Keratinocyte (primary cell): ENCODE measurements at regions not wholly inside any gene's neighbourhood (a gene's known extent, or its start where the extent isn't known, plus 50 kb on each side); places are given as distances from the start of the nearest gene placed in this dataset.
A peak's percentile ranks its signal among the peaks of the same experiment; 100 is the strongest.

Experiments
- DNase-seq: peaks from one replicate; pipeline ENCODE4 v3.0.0-alpha.2; 2011; ENCODE audit warnings: low read depth, missing footprints, low spot score
- FAIRE-seq: peaks from 2 replicates; lab custom pipeline; 2011; peaks lifted over from hg19 to GRCh38; lab: Jason Lieb, UNC
- H2AFZ ChIP-seq: 2 replicates; pipeline ENCODE4 v1.6.0; 2012; ENCODE audit warnings: low read length, control low read depth, inconsistent platforms; ENCODE audit not compliant: control insufficient read depth
- H3K27ac ChIP-seq: 2 replicates; pipeline ENCODE4 v1.5.1; 2011; ENCODE audit warnings: low read length; ENCODE audit not compliant: control insufficient read depth, insufficient read depth
- H3K27me3 ChIP-seq: 3 replicates; pipeline ENCODE4 v1.6.0; 2011; ENCODE audit warnings: low read length; ENCODE audit not compliant: control insufficient read depth, insufficient read depth; ENCODE audit errors: extremely low read depth
- H3K36me3 ChIP-seq, 2 experiments: 2 replicates in 1 of 2; 3 replicates in 1 of 2; pipeline ENCODE4 v1.5.1; 2011; ENCODE audit warnings: low read length in 2 of 2, mild to moderate bottlenecking in 1 of 2; ENCODE audit not compliant: control insufficient read depth in 2 of 2, insufficient read depth in 2 of 2; ENCODE audit errors: extremely low read depth in 1 of 2
- H3K4me1 ChIP-seq: 3 replicates; pipeline ENCODE4 v1.5.1; 2011; ENCODE audit warnings: low read length; ENCODE audit not compliant: control insufficient read depth, insufficient read depth; ENCODE audit errors: extremely low read depth
- H3K4me2 ChIP-seq: 3 replicates; pipeline ENCODE4 v1.6.0; 2011; ENCODE audit warnings: low read depth, low read length; ENCODE audit not compliant: control insufficient read depth, insufficient read depth; ENCODE audit errors: extremely low read depth
- H3K4me3 ChIP-seq, 3 experiments: fragments of 200-600 bp in 1 of 3; sonication (generic) in 1 of 3; 2 replicates in 2 of 3; 3 replicates in 1 of 3; pipeline ENCODE4 v1.5.1; 2011 to 2016; ENCODE audit warnings: low read length in 3 of 3, mild to moderate bottlenecking in 3 of 3, control low read depth in 2 of 3, inconsistent platforms in 1 of 3, low read depth in 1 of 3, mixed read lengths in 1 of 3, mixed run types in 1 of 3, moderate library complexity in 1 of 3; ENCODE audit not compliant: control insufficient read depth in 2 of 3, insufficient read depth in 2 of 3; ENCODE audit errors: extremely low read depth in 1 of 3
- H3K79me2 ChIP-seq: 2 replicates; pipeline ENCODE4 v1.6.0; 2012; ENCODE audit warnings: low read length; ENCODE audit not compliant: control insufficient read depth, insufficient read depth
- H3K9ac ChIP-seq: 3 replicates; pipeline ENCODE4 v1.6.0; 2011; ENCODE audit warnings: low read length; ENCODE audit not compliant: control insufficient read depth, insufficient read depth; ENCODE audit errors: extremely low read depth
- H3K9me1 ChIP-seq: 3 replicates; pipeline ENCODE4 v1.6.0; 2011; ENCODE audit warnings: low read length; ENCODE audit not compliant: control insufficient read depth, insufficient read depth; ENCODE audit errors: extremely low read depth
- H3K9me3 ChIP-seq: 2 replicates; pipeline ENCODE4 v1.5.1; 2012; ENCODE audit warnings: low read depth, low read length; ENCODE audit not compliant: control insufficient read depth
- H4K20me1 ChIP-seq: 3 replicates; pipeline ENCODE4 v1.6.0; 2011; ENCODE audit warnings: low read length; ENCODE audit not compliant: control insufficient read depth, insufficient read depth; ENCODE audit errors: extremely low read depth
- EZH2 ChIP-seq: IDR thresholded peaks from one replicate; pipeline ENCODE4 v1.6.1; 2012; ENCODE audit warnings: inconsistent platforms, mild to moderate bottlenecking, low read length, moderate library complexity
- dilution Hi-C: fragments of 300-500 bp; cut with MboI; formaldehyde crosslinking; loops from one replicate; pipeline ENCODE4 v1.7.0; 2020; ENCODE audit warnings: low sequenced_read_pairs; ENCODE audit not compliant: extremely low pct_ligation_motif_present
- TF ChIP-seq, protein P1 (sequence below), 3 experiments: IDR thresholded peaks in 1 of 3; conservative IDR thresholded peaks in 1 of 3; optimal IDR thresholded peaks in 1 of 3; 2 replicates in 2 of 3; 3 replicates in 1 of 3; pipeline versions ENCODE3 to v1.5.1; 2011; ENCODE audit warnings: low read length in 3 of 3, mild to moderate bottlenecking in 3 of 3, moderate library complexity in 2 of 3, control low read depth in 1 of 3, inconsistent platforms in 1 of 3; ENCODE audit not compliant: insufficient read depth in 2 of 3; ENCODE audit errors: extremely low read depth in 1 of 3

- Histone ChIP-seq H3K4me3 (no peak overlapping the region), H3K4me2 (no peak overlapping the region), H3K27ac (no peak overlapping the region), H4K20me1 (no peaks in the 10 kb centered on the region), H3K4me1 (no peaks in the 10 kb centered on the region), H3K27me3 (no peaks in the 10 kb centered on the region), H3K79me2 (no peaks in the 10 kb centered on the region), H2AFZ (peak overlapping the region; percentile 8), H3K9ac (no peak overlapping the region), H3K9me1 (no peaks in the 10 kb centered on the region), H3K36me3 (no peaks in the 10 kb centered on the region), H3K9me3 (no peaks in the 10 kb centered on the region)
- dilution Hi-C loops, result no loop called here
- TF ChIP-seq EZH2, result no peak
- TF ChIP-seq, protein P1, sequence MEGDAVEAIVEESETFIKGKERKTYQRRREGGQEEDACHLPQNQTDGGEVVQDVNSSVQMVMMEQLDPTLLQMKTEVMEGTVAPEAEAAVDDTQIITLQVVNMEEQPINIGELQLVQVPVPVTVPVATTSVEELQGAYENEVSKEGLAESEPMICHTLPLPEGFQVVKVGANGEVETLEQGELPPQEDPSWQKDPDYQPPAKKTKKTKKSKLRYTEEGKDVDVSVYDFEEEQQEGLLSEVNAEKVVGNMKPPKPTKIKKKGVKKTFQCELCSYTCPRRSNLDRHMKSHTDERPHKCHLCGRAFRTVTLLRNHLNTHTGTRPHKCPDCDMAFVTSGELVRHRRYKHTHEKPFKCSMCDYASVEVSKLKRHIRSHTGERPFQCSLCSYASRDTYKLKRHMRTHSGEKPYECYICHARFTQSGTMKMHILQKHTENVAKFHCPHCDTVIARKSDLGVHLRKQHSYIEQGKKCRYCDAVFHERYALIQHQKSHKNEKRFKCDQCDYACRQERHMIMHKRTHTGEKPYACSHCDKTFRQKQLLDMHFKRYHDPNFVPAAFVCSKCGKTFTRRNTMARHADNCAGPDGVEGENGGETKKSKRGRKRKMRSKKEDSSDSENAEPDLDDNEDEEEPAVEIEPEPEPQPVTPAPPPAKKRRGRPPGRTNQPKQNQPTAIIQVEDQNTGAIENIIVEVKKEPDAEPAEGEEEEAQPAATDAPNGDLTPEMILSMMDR (optimal IDR thresholded peaks at IDR 0.05 in 1 of 3, IDR thresholded peaks at IDR 0.05 in 1 of 3, conservative IDR thresholded peaks at IDR 0.05 in 1 of 3; ENCODE audit: extremely low read depth in 1 of 3, insufficient read depth in 2 of 3, low read length in 3 of 3), result no peak
- DNase-seq, result no peak
- no peak for FAIRE-seq
Observed at GRCh38 chr13:85303630-85304029, 495.6 kb downstream of the SLITRK6 start.

- H3K27ac ChIP-seq, result no peak overlapping the region
- no peak overlapping the region for H3K4me2 ChIP-seq
- H3K36me3 ChIP-seq, result no peaks in the 10 kb centered on the region
- H3K79me2 ChIP-seq, result no peaks in the 10 kb centered on the region
- DNase-seq (no peak), FAIRE-seq (no peak)
- H2AFZ ChIP-seq, result no peak overlapping the region
- no peak overlapping the region for H3K9ac ChIP-seq
- no peak for TF ChIP-seq EZH2
- TF ChIP-seq, protein P1 (optimal IDR thresholded peaks at IDR 0.05 in 1 of 3, IDR thresholded peaks at IDR 0.05 in 1 of 3, conservative IDR thresholded peaks at IDR 0.05 in 1 of 3; ENCODE audit: extremely low read depth in 1 of 3, insufficient read depth in 2 of 3, low read length in 3 of 3), result no peak
- H3K27me3 ChIP-seq, result no peaks in the 10 kb centered on the region
- no peak overlapping the region for H3K4me3 ChIP-seq
- dilution Hi-C loops, result no loop called here
- no peaks in the 10 kb centered on the region for H3K4me1 ChIP-seq
- H3K9me1 ChIP-seq, result no peaks in the 10 kb centered on the region
- no peaks in the 10 kb centered on the region for H3K9me3 ChIP-seq
- H4K20me1 ChIP-seq, result no peaks in the 10 kb centered on the region
Observed at GRCh38 chr13:85298387-85298924, 500.8 kb downstream of the SLITRK6 start.
